SK-N-SH (cell line): ENCODE measurements at regions not wholly inside any gene's neighbourhood (a gene's known extent, or its start where the extent isn't known, plus 50 kb on each side); places are given as distances from the start of the nearest gene placed in this dataset.

ENCODE experiments used
- CTCF ChIA-PET: fragments of 300-600, 350-600 bp; formaldehyde crosslinking; extraction: SDS; loops from one replicate; lab custom pipeline; 2021; lab: Yijun Ruan, JAX
- POLR2A ChIA-PET: fragments of 350-600 bp; sonication (Branson Sonifier 250); formaldehyde crosslinking; extraction: SDS; loops from one replicate; lab custom pipeline; 2020; ENCODE audit warnings: antibody characterized with exemption, inconsistent platforms; lab: Yijun Ruan, JAX
- DNase-seq: peaks from one replicate; pipeline ENCODE4 v3.0.0; 2012
- H2AFZ ChIP-seq: fragments of 200-600 bp; sonication (generic); 2 replicates; pipeline ENCODE4 v1.8.1; 2016; ENCODE audit warnings: antibody characterized with exemption, mild to moderate bottlenecking, low read depth
- H3F3A ChIP-seq: fragments of 200-600 bp; sonication (generic); replicated peaks from 2 replicates; pipeline ENCODE3; 2016; ENCODE audit warnings: antibody characterized with exemption, mild to moderate bottlenecking; ENCODE audit not compliant: insufficient read depth
- H3K27ac ChIP-seq, 2 experiments: fragments of 200-500 bp in 1 of 2; fragments of 200-600 bp in 1 of 2; sonication (Bioruptor generic) in 1 of 2; sonication (generic), shearing (Covaris generic) in 1 of 2; 2 replicates each; pipeline versions ENCODE4 v1.5.1 to v1.6.1; 2014 to 2016; ENCODE audit warnings: low read depth in 2 of 2, inconsistent platforms in 1 of 2, low read length in 1 of 2, mild to moderate bottlenecking in 1 of 2, mixed read lengths in 1 of 2
- H3K27me3 ChIP-seq: fragments of 200-600 bp; sonication (generic), shearing (Covaris generic); 2 replicates; pipeline ENCODE4 v1.6.1; 2016; ENCODE audit warnings: mixed run types; ENCODE audit not compliant: insufficient read depth
- H3K36me3 ChIP-seq, 2 experiments: fragments of 200-500 bp in 1 of 2; fragments of 200-600 bp in 1 of 2; sonication (Bioruptor generic) in 1 of 2; sonication (generic) in 1 of 2; replicated peaks in 1 of 2; 2 replicates each; pipeline versions ENCODE3 to v1.5.1; 2014 to 2016; ENCODE audit warnings: low read length in 1 of 2, mild to moderate bottlenecking in 1 of 2; ENCODE audit not compliant: insufficient read depth in 2 of 2, control insufficient read depth in 1 of 2
- H3K4me1 ChIP-seq, 2 experiments: fragments of 200-500 bp in 1 of 2; fragments of 200-600 bp in 1 of 2; sonication (Bioruptor generic) in 1 of 2; sonication (generic), shearing (Covaris generic) in 1 of 2; 2 replicates each; pipeline versions ENCODE4 v1.5.1 to v1.6.1; 2014 to 2016; ENCODE audit warnings: low read depth in 1 of 2, low read length in 1 of 2, mixed run types in 1 of 2; ENCODE audit not compliant: insufficient read depth in 2 of 2, control insufficient read depth in 1 of 2
- H3K4me2 ChIP-seq: fragments of 200-600 bp; sonication (generic), shearing (Covaris generic); 2 replicates; pipeline ENCODE4 v1.6.1; 2017; ENCODE audit warnings: mixed run types
- H3K4me3 ChIP-seq, 2 experiments: fragments of 200-500 bp in 1 of 2; fragments of 200-600 bp in 1 of 2; sonication (Bioruptor generic) in 1 of 2; sonication (generic), shearing (Covaris generic) in 1 of 2; 2 replicates each; pipeline versions ENCODE4 v1.5.1 to v1.8.1; 2014 to 2016; ENCODE audit warnings: low read depth in 2 of 2, inconsistent platforms in 1 of 2, low read length in 1 of 2, mild to moderate bottlenecking in 1 of 2, mixed read lengths in 1 of 2, moderate library complexity in 1 of 2
- H3K79me2 ChIP-seq: fragments of 200-600 bp; sonication (generic); 2 replicates; pipeline ENCODE4 v1.8.1; 2017; ENCODE audit warnings: mild to moderate bottlenecking; ENCODE audit not compliant: insufficient read depth
- H3K9ac ChIP-seq: fragments of 200-600 bp; sonication (generic); 2 replicates; pipeline ENCODE4 v1.6.1; 2017; ENCODE audit warnings: mixed run types
- H3K9me2 ChIP-seq: fragments of 200-600 bp; sonication (generic); 2 replicates; pipeline ENCODE4 v1.6.1; 2017; ENCODE audit warnings: mixed run types
- H3K9me3 ChIP-seq: fragments of 200-600 bp; sonication (generic); 2 replicates; pipeline ENCODE4 v1.6.1; 2017; ENCODE audit warnings: mixed run types, mild to moderate bottlenecking, moderate library complexity
- H4K20me1 ChIP-seq: fragments of 200-600 bp; sonication (generic); 2 replicates; pipeline ENCODE4 v1.6.1; 2017; ENCODE audit warnings: mild to moderate bottlenecking, mixed run types; ENCODE audit not compliant: insufficient read depth
- ELF1 ChIP-seq: IDR thresholded peaks from 2 replicates; pipeline ENCODE4 v1.4.0; 2012
- FOXJ3 ChIP-seq: sonication (generic); formaldehyde crosslinking; IDR thresholded peaks from 2 replicates; pipeline ENCODE4 v1.5.1; 2020; ENCODE audit warnings: mild to moderate bottlenecking, missing genetic modification reagents
- GATA2 ChIP-seq: sonication (generic); formaldehyde crosslinking; IDR thresholded peaks from 2 replicates; pipeline ENCODE4 v1.5.0; 2020; ENCODE audit warnings: mild to moderate bottlenecking, missing genetic modification reagents
- JUND ChIP-seq: IDR thresholded peaks from 2 replicates; pipeline ENCODE4 v1.4.0; 2012
- NRF1 ChIP-seq: IDR thresholded peaks from 2 replicates; pipeline ENCODE4 v1.6.1; 2012; ENCODE audit warnings: low read depth, mild to moderate bottlenecking, low read length
- POLR2AphosphoS5 ChIP-seq: IDR thresholded peaks from 2 replicates; pipeline ENCODE4 v1.6.1; 2012; ENCODE audit warnings: low read depth, low read length
- RCOR1 ChIP-seq: fragments of 150-350 bp; IDR thresholded peaks from 2 replicates; pipeline ENCODE4 v1.6.1; 2017; ENCODE audit warnings: antibody characterized with exemption, low read length
- REST ChIP-seq: IDR thresholded peaks from 2 replicates; pipeline ENCODE4 v1.6.1; 2012; ENCODE audit warnings: mild to moderate bottlenecking, low read depth, low read length, moderate library complexity
- RFX5 ChIP-seq: IDR thresholded peaks from 2 replicates; pipeline ENCODE4 v1.6.1; 2012; ENCODE audit warnings: mild to moderate bottlenecking, improper control_type of control experiment, low read length
- RXRA ChIP-seq: IDR thresholded peaks from 2 replicates; pipeline ENCODE4 v1.4.0; 2012; ENCODE audit warnings: low read depth, mild to moderate bottlenecking, borderline replicate concordance
- SIN3A ChIP-seq: IDR thresholded peaks from 2 replicates; pipeline ENCODE4 v1.6.1; 2012; ENCODE audit warnings: low read depth, mild to moderate bottlenecking, low read length, moderate library complexity, borderline replicate concordance
- SMC3 ChIP-seq: IDR thresholded peaks from 2 replicates; pipeline ENCODE4 v1.6.1; 2012; ENCODE audit warnings: low read depth, low read length, improper control_type of control experiment
- USF2 ChIP-seq: fragments of 150-350 bp; IDR thresholded peaks from 2 replicates; pipeline ENCODE4 v1.6.1; 2017; ENCODE audit warnings: antibody characterized with exemption, low read length, low read depth, borderline replicate concordance
- YY1 ChIP-seq: IDR thresholded peaks from 2 replicates; pipeline ENCODE4 v1.4.0; 2012; ENCODE audit warnings: low read depth, mild to moderate bottlenecking
- ZBTB33 ChIP-seq: IDR thresholded peaks from 2 replicates; pipeline ENCODE4 v1.4.0; 2012; ENCODE audit warnings: low read depth, borderline replicate concordance
- WGBS: methylation state at CpG from one replicate; pipeline ENCODE4 v1.1.6; 2017; ENCODE audit warnings: low lambda C conversion rate; 5-methylcytosine and 5-hydroxymethylcytosine counted together
- TF ChIP-seq, protein P1 (sequence below): fragments of 150-350 bp; IDR thresholded peaks from 2 replicates; pipeline ENCODE4 v1.6.1; 2016; ENCODE audit warnings: mild to moderate bottlenecking, low read depth, low read length
- TF ChIP-seq, protein P2 (sequence below): fragments of 200-600 bp; sonication (generic); IDR thresholded peaks from 2 replicates; pipeline ENCODE4 v1.6.1; 2017; ENCODE audit warnings: antibody characterized with exemption, mild to moderate bottlenecking, moderate library complexity

DNA sequence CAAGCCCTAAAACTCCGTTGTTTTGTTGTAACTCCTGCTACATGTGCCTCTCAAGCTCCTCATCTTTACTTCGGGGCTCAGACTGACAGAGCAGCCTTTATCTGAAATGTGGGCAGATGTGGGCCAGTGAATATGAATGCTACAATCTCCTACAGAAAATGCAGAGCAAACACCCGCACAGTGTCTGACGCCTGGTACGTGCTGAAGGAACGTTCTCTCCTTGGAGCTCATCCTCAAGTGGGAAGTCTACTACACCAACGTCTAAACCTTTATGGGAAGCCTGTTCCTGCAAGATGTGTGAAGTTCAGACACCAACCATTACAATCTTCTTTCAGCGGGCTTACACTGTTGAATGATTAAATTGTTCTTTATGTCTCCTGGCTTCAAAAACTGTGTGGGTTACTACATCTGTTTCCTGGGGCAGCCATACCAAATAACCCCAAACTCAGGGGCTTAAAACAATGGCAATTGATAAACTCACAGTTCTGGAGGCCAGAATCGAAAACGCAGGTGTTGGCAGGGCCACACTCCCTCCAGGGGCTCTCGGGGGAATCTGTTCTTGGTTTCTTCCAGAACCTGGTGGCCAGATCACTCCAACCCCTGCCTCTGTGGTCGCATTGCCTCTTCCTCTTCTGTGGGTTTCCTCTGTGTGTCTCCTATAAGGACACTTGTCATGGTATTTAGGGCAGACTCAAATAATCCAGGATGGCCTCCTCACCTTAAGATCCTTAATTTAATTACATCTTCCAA is 179.7 kb upstream of the PLXNC1 start:
- Histone ChIP-seq H3K79me2 (no peaks in the 10 kb centered on the region), H3K4me2 (no peak overlapping the region), H3K4me1 (no peaks in the 10 kb centered on the region), H3K9me3 (no peaks in the 10 kb centered on the region), H3K27ac (no peak overlapping the region), H3K9ac (no peak overlapping the region), H3F3A (no peaks in the 10 kb centered on the region), H2AFZ (no peak overlapping the region), H4K20me1 (no peaks in the 10 kb centered on the region), H3K27me3 (no peaks in the 10 kb centered on the region), H3K4me3 (no peak overlapping the region), H3K36me3 (no peaks in the 10 kb centered on the region), H3K9me2 (no peaks in the 10 kb centered on the region)
- DNase-seq = no peak
- WGBS = 88% methylated on average over 12 of the region's 12 CpGs
- TF ChIP-seq POLR2AphosphoS5 (no peak), USF2 (no peak), REST (no peak), RFX5 (no peak), FOXJ3 (CRISPR knock-in tag) (no peak), SIN3A (no peak), NRF1 (no peak), RCOR1 (no peak), ZBTB33 (no peak), JUND (no peak), ELF1 (no peak), YY1 (no peak), RXRA (no peak), GATA2 (CRISPR knock-in tag) (no peak), SMC3 (no peak)
- TF ChIP-seq, protein P1, sequence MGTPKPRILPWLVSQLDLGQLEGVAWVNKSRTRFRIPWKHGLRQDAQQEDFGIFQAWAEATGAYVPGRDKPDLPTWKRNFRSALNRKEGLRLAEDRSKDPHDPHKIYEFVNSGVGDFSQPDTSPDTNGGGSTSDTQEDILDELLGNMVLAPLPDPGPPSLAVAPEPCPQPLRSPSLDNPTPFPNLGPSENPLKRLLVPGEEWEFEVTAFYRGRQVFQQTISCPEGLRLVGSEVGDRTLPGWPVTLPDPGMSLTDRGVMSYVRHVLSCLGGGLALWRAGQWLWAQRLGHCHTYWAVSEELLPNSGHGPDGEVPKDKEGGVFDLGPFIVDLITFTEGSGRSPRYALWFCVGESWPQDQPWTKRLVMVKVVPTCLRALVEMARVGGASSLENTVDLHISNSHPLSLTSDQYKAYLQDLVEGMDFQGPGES = no peak
- TF ChIP-seq, protein P2, sequence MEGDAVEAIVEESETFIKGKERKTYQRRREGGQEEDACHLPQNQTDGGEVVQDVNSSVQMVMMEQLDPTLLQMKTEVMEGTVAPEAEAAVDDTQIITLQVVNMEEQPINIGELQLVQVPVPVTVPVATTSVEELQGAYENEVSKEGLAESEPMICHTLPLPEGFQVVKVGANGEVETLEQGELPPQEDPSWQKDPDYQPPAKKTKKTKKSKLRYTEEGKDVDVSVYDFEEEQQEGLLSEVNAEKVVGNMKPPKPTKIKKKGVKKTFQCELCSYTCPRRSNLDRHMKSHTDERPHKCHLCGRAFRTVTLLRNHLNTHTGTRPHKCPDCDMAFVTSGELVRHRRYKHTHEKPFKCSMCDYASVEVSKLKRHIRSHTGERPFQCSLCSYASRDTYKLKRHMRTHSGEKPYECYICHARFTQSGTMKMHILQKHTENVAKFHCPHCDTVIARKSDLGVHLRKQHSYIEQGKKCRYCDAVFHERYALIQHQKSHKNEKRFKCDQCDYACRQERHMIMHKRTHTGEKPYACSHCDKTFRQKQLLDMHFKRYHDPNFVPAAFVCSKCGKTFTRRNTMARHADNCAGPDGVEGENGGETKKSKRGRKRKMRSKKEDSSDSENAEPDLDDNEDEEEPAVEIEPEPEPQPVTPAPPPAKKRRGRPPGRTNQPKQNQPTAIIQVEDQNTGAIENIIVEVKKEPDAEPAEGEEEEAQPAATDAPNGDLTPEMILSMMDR = no peak
- CTCF ChIA-PET = interaction anchor here (0.6 to 1.3 kb wide), 5 partner anchors 9 to 399 kb away, joined by 3 to 4 read pairs (median 3); no protein-coding TSS in a partner anchor
- POLR2A ChIA-PET = no interaction called here
